GM21619 (cell line): ENCODE measurements at regions not wholly inside any gene's neighbourhood (a gene's known extent, or its start where the extent isn't known, plus 50 kb on each side); places are given as distances from the start of the nearest gene placed in this dataset.

Source experiments
- ATAC-seq: cut with Tn5 transposase; IDR thresholded peaks from one replicate; pipeline ENCODE4 v1.9.1; 2021; ENCODE audit not compliant: unreplicated experiment

DNA sequence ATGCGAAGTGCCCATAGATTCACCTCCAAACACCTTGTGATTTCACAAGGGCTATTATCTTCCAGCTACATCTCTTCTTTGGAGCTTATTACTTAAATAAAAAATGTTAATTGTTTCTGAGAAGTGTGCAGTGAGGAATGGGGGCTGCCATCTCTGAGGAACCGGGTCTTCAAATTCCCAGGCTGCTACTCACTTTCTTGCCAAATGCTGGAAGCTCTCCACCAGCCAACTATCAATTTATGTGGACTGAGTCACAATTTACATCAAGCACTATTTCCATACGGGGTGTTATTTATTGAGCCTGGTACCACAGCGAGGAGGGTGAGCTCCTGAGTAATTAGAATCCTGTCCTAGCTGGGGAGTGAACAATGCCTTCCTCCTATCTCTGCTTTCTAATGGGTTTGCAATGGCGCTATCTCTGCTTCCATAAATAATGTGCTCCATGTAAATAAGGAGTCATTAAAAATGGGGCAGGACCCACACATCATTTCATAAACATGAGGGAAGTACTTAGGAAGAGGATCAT is 898.3 kb downstream of the VRK1 start:
- no peak for ATAC-seq

DNA sequence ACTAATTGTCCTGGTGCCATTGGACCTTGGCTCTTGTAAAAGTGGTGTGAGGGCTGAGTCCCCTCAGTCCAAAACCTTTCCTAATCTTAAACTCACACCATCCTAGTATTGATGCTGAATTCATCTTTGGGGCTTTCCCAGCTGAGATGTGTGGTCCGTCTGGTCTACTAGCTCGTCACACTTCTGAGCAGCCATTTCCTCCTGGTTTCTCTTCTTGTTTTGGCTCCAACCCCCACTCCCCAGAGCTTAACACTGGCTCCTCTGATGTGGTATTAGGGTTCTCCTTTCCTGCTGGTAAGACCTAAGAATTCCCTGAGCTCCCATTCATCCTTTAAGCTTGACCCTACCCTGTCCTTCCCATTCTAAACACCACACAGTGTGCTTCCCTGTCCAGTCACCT is 900.6 kb downstream of the VRK1 start:
- ATAC-seq, result no peak

GRCh38 chr14:97699026-97699425 is 901.8 kb downstream of the VRK1 start:
- no peak for ATAC-seq

- ATAC-seq, result no peak
Measured at GRCh38 chr14:97703006-97703760, 906.0 kb downstream of the VRK1 start.

DNA sequence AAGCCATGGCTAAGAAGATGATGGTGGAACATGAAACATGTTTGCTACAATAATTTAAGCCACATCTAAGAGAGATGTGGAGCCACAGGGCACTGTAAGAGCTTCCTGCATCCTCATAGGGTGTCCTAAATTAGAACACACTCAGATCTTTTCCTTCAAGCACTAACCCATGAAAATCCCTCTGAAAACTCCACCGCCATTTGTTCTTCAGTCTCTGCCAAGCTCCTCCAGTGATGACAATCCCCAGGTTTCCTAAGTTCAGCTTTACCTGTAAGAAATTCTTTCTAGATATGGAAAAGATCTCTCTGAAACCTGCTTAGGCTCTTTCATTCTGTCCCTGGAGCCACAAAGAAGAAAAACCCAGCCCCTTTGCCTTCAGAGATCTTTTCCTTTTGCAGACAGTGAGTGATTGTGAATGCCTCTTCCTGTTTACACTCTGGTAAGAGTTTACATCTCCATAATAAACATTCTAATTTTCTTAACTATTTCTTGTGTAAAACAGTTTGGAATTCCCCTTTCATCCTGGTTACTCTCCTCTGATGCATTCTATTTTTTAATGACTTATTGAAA is 907.2 kb downstream of the VRK1 start:
- no peak for ATAC-seq

DNA sequence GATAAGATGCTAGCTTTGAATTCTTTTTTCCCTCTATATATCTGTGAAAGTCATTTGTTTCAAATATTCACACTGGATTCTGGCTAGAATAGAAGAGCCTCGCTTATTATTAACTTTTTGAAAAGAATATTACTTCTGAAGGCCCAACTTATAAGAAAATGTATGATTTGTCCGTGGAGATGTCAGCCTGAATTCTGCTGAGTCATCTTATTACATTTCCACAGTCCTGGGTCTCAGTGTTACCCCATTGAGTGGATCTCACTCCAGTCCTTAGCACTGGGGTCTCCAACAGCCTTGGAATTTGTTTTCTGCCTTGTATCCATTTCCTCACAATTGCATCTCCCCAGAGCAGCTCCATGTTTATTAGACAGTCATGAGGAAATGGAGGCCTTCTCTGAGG is 907.9 kb downstream of the VRK1 start:
- ATAC-seq, result no peak

DNA sequence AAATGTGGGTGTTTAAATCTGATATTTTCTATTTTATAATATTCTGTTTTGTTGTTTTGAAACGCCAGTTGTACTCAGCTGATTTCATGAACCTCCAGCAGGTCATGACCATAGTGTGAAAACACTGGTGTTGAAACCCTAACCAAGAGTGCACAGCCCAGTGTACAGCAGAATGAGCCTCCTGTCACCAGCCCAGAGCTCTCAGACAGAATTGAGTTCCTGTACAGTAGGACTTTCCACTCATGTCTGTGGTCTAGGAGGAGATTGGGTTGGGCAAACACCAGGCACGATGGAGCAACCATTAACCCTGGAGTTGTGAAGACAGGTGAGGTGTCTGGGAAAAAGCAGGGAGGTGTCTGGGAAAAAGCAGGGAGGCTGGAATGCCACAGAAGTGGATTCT is 908.8 kb downstream of the VRK1 start:
- ATAC-seq, result no peak

- no peak for ATAC-seq
Measured at GRCh38 chr14:97706819-97707218, 909.6 kb downstream of the VRK1 start.

GRCh38 chr14:97707603-97708002 is 910.4 kb downstream of the VRK1 start:
- no peak for ATAC-seq

DNA sequence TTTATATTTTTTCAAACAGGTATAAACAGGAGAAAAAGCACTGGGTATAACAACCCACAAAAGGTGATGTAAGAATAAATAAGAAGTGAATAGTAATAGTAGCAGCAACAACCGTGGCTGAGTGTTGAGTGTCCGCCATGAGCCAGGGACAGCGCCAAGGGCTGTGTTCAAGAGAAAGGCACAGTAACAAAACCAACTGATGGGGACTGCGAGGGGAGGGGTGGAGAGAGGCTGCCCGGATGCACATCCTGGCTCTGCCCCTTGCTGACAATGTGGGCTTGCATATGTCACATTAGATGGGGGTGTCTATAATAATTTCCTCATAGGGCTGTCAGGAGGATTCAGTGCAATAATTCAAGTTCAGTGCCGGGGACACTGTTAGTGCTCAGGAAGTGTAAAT is 912.4 kb downstream of the VRK1 start:
- ATAC-seq, result no peak

DNA sequence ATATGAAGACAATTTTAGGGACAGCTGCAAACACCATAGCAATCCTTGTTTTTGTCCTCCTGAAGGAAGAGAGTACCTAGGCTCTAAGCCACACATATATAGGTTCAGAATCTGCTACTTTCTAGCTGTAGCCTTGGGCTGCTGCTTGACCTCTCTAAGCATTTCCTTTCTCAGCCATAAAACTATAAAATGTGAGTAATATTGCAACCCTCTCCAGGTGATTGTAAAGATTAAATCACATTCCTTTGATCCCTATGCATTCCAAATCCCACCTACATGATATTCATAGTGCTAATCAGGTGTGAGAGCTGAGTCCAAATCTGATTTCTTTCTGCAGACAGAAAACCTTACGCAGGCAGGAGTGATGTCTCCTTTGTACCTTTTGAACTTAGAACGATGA is 913.5 kb downstream of the VRK1 start:
- ATAC-seq, result no peak

- no peak for ATAC-seq
Measured at GRCh38 chr14:97712471-97712870, 915.3 kb downstream of the VRK1 start.

DNA sequence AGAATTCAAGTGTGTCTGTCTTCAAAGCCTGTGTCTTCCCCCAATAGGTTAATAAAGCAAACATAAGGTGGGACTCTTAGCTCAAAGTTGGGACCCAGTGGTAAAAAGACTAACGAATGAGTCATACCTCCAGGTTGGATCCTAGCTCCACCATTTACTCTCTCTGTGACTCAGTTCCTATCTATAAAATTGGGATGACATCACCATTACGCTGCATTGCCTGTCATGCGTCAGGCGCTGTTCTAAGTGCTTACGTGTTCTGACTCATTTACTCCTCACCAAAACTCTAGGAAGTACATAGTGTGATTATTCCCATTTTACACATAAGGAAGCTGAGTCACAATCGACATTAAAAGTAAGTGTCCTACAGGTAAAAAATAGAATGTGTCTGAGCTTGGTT is 915.8 kb downstream of the VRK1 start:
- no peak for ATAC-seq

GRCh38 chr14:97718886-97719442 is 921.8 kb downstream of the VRK1 start:
- ATAC-seq, result no peak

GRCh38 chr14:97719931-97720330 is 922.7 kb downstream of the VRK1 start:
- ATAC-seq, result no peak

GRCh38 chr14:97723351-97723750 is 926.2 kb downstream of the VRK1 start:
- ATAC-seq, result no peak

DNA sequence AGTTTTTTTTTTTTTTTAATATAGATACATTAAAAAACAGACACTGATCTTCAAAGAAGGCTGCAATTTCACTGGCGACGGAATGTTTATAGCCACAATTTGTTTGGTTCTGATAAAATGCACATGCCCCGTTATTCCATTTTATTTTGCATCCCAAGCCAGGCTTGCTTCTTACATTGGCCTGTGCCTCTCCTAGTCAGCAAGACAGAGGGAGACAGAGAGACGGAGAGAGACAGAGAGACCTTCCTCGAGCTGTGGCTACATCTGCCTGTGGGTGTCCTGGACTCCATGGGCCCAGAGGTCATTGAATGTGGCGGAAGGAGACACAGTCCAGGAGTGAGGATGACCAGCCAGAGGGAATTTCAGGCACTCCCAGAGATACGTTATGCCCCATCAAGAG is 926.6 kb downstream of the VRK1 start:
- ATAC-seq, result no peak

- no peak for ATAC-seq
Measured at GRCh38 chr14:97724265-97724731, 927.1 kb downstream of the VRK1 start.

DNA sequence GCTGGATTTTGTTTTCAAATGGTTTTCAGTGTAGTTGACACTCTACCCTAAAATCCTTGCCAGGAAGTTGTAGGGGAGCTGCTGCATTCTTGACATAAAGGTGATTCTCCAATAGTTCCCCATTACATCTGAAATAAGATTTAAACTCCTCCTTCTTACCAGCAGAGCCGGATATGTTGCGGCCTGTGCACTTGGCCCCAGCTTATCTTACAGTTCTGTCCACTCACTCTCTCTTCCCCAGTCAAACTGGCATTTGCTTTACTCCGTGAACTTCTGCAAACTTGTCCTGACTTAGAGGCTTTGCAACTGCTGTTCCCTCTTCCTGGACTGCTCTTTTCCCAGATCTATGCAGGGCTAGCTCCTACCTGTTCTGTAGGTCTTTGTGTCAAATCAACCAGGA is 929.5 kb downstream of the VRK1 start:
- no peak for ATAC-seq

- no peak for ATAC-seq
Measured at GRCh38 chr14:97730706-97731105, 933.5 kb downstream of the VRK1 start.

DNA sequence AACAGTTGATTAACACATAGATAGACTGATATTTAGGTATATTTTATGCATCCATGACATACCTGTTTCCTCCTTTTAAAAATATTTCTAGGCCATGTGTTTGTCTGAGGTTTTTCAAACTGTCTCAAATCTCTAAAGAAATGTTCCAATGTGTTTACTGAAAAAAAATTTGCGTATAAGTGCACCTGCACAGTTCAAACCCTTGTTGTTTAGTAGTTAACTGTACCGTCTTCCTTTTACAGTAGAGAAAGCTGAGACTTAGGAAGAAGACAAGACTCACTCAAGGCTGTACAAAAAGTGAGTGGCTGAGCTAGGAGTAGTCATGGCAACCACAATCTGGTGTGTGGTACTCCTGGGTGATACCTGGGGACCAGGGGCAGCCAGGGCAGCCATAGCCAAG is 934.6 kb downstream of the VRK1 start:
- ATAC-seq, result no peak

GRCh38 chr14:97747316-97747715 is 950.1 kb downstream of the VRK1 start:
- no peak for ATAC-seq
